ENCODE measurements at regions not wholly inside any gene's neighbourhood (a gene's known extent, or its start where the extent isn't known, plus 50 kb on each side); places are given as distances from the start of the nearest gene placed in this dataset.

GRCh38 chr5:125201446-125202052 is 455.1 kb upstream of the ZNF608 start:
- no TSS peak for BruUV-seq (replicated peaks)
- Histone ChIP-seq H4K20me1 (ENCODE audit: low read length) (no peaks in the 10 kb centered on the region), H3K9ac (ENCODE audit: low read length) (no peak overlapping the region), H3K79me2 (ENCODE audit: low read length) (no peaks in the 10 kb centered on the region), H3K9me2 (replicated peaks; ENCODE audit: low read length) (no peaks in the 10 kb centered on the region), H3K9me3 (ENCODE audit: low read length) (no peaks in the 10 kb centered on the region), H3K4me3 (ENCODE audit: low read length) (no peak overlapping the region), H3K27ac (ENCODE audit: low read length) (no peak overlapping the region), H3F3A (ENCODE audit: low read length, unreplicated experiment) (no peaks in the 10 kb centered on the region), H3K36me3 (ENCODE audit: low read depth, low read length) (no peaks in the 10 kb centered on the region), H3K27me3 (ENCODE audit: low read length) (no peaks in the 10 kb centered on the region), H2AFZ (ENCODE audit: low read length) (no peak overlapping the region), H3K4me2 (ENCODE audit: low read length) (no peak overlapping the region), H3K4me1 (ENCODE audit: insufficient read depth, low read length) (no peaks in the 10 kb centered on the region)
- POLR2A ChIA-PET (ENCODE audit: unreplicated experiment), result no interaction called here
- CTCF ChIA-PET, result no interaction called here
- peak; percentile 62 for ATAC-seq
- peak; percentile 23 for DNase-seq
- TF ChIP-seq EZH2 (IDR thresholded peaks at IDR 0.05; ENCODE audit: low read length, unreplicated experiment) (no peak), CTCF (conservative IDR thresholded peaks at IDR 0.05; ENCODE audit: low read depth, low read length) (no peak), EZH2phosphoT487 (IDR thresholded peaks at IDR 0.05; ENCODE audit: borderline replicate concordance, low read length) (no peak)
- intact Hi-C loops (cut with micrococcal nuclease), result no loop called here

- Histone ChIP-seq H4K20me1 (ENCODE audit: low read length) (no peaks in the 10 kb centered on the region), H3K9me3 (ENCODE audit: low read length) (no peaks in the 10 kb centered on the region), H3K4me2 (ENCODE audit: low read length) (no peak overlapping the region), H3K9me2 (replicated peaks; ENCODE audit: low read length) (no peaks in the 10 kb centered on the region), H3K27me3 (ENCODE audit: low read length) (no peaks in the 10 kb centered on the region), H3K9ac (ENCODE audit: low read length) (no peak overlapping the region), H3K4me3 (ENCODE audit: low read length) (no peak overlapping the region), H3F3A (ENCODE audit: low read length, unreplicated experiment) (no peaks in the 10 kb centered on the region), H2AFZ (ENCODE audit: low read length) (no peak overlapping the region), H3K79me2 (ENCODE audit: low read length) (no peaks in the 10 kb centered on the region), H3K4me1 (ENCODE audit: insufficient read depth, low read length) (no peaks in the 10 kb centered on the region), H3K36me3 (ENCODE audit: low read depth, low read length) (no peaks in the 10 kb centered on the region), H3K27ac (ENCODE audit: low read length) (no peak overlapping the region)
- POLR2A ChIA-PET (ENCODE audit: unreplicated experiment), result no interaction called here
- CTCF ChIA-PET, result no interaction called here
- intact Hi-C loops (cut with micrococcal nuclease), result no loop called here
- BruUV-seq (replicated peaks), result no TSS peak
- DNase-seq, result no peak
- ATAC-seq, result no peak
- TF ChIP-seq CTCF (conservative IDR thresholded peaks at IDR 0.05; ENCODE audit: low read depth, low read length) (no peak), EZH2phosphoT487 (IDR thresholded peaks at IDR 0.05; ENCODE audit: borderline replicate concordance, low read length) (no peak), EZH2 (IDR thresholded peaks at IDR 0.05; ENCODE audit: low read length, unreplicated experiment) (no peak)
Measured at GRCh38 chr5:125202353-125202752, 455.9 kb upstream of the ZNF608 start.

GRCh38 chr5:125202871-125203438 is 456.5 kb upstream of the ZNF608 start:
- ChIA-PET POLR2A (ENCODE audit: unreplicated experiment) (no interaction called here), CTCF (no interaction called here)
- H3K4me1 ChIP-seq (ENCODE audit: insufficient read depth, low read length), result no peaks in the 10 kb centered on the region
- no peaks in the 10 kb centered on the region for H3K36me3 ChIP-seq (ENCODE audit: low read depth, low read length)
- no peak overlapping the region for H3K9ac ChIP-seq (ENCODE audit: low read length)
- H2AFZ ChIP-seq (ENCODE audit: low read length), result no peak overlapping the region
- ATAC-seq (no peak), DNase-seq (no peak)
- H3K4me2 ChIP-seq (ENCODE audit: low read length), result no peak overlapping the region
- H3K9me3 ChIP-seq (ENCODE audit: low read length), result no peaks in the 10 kb centered on the region
- H3K9me2 ChIP-seq (replicated peaks; ENCODE audit: low read length), result no peaks in the 10 kb centered on the region
- BruUV-seq (replicated peaks), result no TSS peak
- no peaks in the 10 kb centered on the region for H3F3A ChIP-seq (ENCODE audit: low read length, unreplicated experiment)
- no peaks in the 10 kb centered on the region for H3K27me3 ChIP-seq (ENCODE audit: low read length)
- no peak overlapping the region for H3K27ac ChIP-seq (ENCODE audit: low read length)
- H3K4me3 ChIP-seq (ENCODE audit: low read length), result no peak overlapping the region
- no peaks in the 10 kb centered on the region for H4K20me1 ChIP-seq (ENCODE audit: low read length)
- TF ChIP-seq CTCF (conservative IDR thresholded peaks at IDR 0.05; ENCODE audit: low read depth, low read length), result no peak
- no peak for TF ChIP-seq EZH2phosphoT487 (IDR thresholded peaks at IDR 0.05; ENCODE audit: borderline replicate concordance, low read length)
- TF ChIP-seq EZH2 (IDR thresholded peaks at IDR 0.05; ENCODE audit: low read length, unreplicated experiment), result no peak
- H3K79me2 ChIP-seq (ENCODE audit: low read length), result no peaks in the 10 kb centered on the region
- intact Hi-C loops (cut with micrococcal nuclease), result no loop called here
